ENCODE measurements at regions not wholly inside any gene's neighbourhood (a gene's known extent, or its start where the extent isn't known, plus 50 kb on each side); places are given as distances from the start of the nearest gene placed in this dataset.

DNA sequence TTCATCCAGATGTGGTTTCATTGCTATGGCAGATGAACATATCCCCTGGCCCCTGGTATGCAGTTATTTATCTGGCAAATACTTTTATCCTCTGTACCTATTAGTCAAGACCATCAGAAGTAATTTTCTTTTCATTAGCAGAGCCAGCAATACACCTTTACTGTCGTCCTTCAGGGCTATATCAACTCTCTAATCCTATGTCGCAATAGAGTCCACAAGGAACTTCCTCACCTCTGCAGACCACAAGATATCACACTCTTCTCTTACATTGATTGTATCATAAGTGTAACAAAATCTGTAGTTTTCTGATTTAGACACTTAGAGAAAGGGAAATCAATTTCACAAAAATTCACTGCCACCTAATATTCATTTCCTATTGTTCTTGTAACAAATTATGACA, 252.9 kb upstream of the DCC start:
- no peak for TF ChIP-seq TFCP2L1 (CRISPR knock-in tag; IDR thresholded peaks at IDR 0.05)
- TF ChIP-seq KDM5A (IDR thresholded peaks at IDR 0.05) = no peak
- TF ChIP-seq CHD2 (IDR thresholded peaks at IDR 0.05; ENCODE audit: low read length, partially characterized antibody) = no peak
- TF ChIP-seq, protein P1, sequence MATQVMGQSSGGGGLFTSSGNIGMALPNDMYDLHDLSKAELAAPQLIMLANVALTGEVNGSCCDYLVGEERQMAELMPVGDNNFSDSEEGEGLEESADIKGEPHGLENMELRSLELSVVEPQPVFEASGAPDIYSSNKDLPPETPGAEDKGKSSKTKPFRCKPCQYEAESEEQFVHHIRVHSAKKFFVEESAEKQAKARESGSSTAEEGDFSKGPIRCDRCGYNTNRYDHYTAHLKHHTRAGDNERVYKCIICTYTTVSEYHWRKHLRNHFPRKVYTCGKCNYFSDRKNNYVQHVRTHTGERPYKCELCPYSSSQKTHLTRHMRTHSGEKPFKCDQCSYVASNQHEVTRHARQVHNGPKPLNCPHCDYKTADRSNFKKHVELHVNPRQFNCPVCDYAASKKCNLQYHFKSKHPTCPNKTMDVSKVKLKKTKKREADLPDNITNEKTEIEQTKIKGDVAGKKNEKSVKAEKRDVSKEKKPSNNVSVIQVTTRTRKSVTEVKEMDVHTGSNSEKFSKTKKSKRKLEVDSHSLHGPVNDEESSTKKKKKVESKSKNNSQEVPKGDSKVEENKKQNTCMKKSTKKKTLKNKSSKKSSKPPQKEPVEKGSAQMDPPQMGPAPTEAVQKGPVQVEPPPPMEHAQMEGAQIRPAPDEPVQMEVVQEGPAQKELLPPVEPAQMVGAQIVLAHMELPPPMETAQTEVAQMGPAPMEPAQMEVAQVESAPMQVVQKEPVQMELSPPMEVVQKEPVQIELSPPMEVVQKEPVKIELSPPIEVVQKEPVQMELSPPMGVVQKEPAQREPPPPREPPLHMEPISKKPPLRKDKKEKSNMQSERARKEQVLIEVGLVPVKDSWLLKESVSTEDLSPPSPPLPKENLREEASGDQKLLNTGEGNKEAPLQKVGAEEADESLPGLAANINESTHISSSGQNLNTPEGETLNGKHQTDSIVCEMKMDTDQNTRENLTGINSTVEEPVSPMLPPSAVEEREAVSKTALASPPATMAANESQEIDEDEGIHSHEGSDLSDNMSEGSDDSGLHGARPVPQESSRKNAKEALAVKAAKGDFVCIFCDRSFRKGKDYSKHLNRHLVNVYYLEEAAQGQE (IDR thresholded peaks at IDR 0.05) = no peak
- no peak for TF ChIP-seq POLR2A (IDR thresholded peaks at IDR 0.05; ENCODE audit: low read length)

Data from A549 (cell line).